ENCODE measurements at regions not wholly inside any gene's neighbourhood (a gene's known extent, or its start where the extent isn't known, plus 50 kb on each side); places are given as distances from the start of the nearest gene placed in this dataset.

- no peak overlapping the region for H3K27ac ChIP-seq (ENCODE audit: low read length, poor library complexity, severe bottlenecking)
- no peak overlapping the region for H3K23ac ChIP-seq (ENCODE audit: low read length in 2 of 2)
- no peak for DNase-seq
- no peaks in the 10 kb centered on the region for H3K79me1 ChIP-seq (replicated peaks; ENCODE audit: low read length, poor library complexity, severe bottlenecking)
- H3K4me2 ChIP-seq (ENCODE audit: low read length, poor library complexity, severe bottlenecking): no peak overlapping the region
- no peak overlapping the region for H2BK120ac ChIP-seq (ENCODE audit: low read depth, low read length)
- 53% methylated on average over 9 of the region's 9 CpGs for WGBS
- no peak overlapping the region for H2BK15ac ChIP-seq (ENCODE audit: low read depth, poor library complexity, severe bottlenecking)
- H2AFZ ChIP-seq (ENCODE audit: low read depth, low read length): no peak overlapping the region
- peaks cover 33% of the 10 kb centered on the region for H3K9me3 ChIP-seq (ENCODE audit: control insufficient read depth, low read length)
- H3K18ac ChIP-seq (ENCODE audit: low read depth in 1 of 2, low read length in 2 of 2): no peak overlapping the region
- no peaks in the 10 kb centered on the region for H3K4me1 ChIP-seq (ENCODE audit: control insufficient read depth, insufficient read depth, low read depth, low read length)
- no peak overlapping the region for H3K14ac ChIP-seq (ENCODE audit: low read length in 2 of 2)
- H3K4ac ChIP-seq (ENCODE audit: low read depth in 1 of 2, low read length in 2 of 2): no peak overlapping the region
- H3K36me3 ChIP-seq (ENCODE audit: control insufficient read depth in 1 of 2, insufficient read depth in 2 of 2, low read depth in 1 of 2, low read length in 2 of 2): no peaks in the 10 kb centered on the region
- no peak overlapping the region for H2BK5ac ChIP-seq (ENCODE audit: low read depth, low read length, poor library complexity, severe bottlenecking)
- H2BK12ac ChIP-seq (ENCODE audit: low read length in 2 of 2): no peak overlapping the region
- no peaks in the 10 kb centered on the region for H3K27me3 ChIP-seq (ENCODE audit: control insufficient read depth in 1 of 2, insufficient read depth in 1 of 2, low read length in 2 of 2)
- H3K9ac ChIP-seq (ENCODE audit: low read length): no peak overlapping the region
- H4K8ac ChIP-seq (ENCODE audit: low read length): no peak overlapping the region
- H2AK5ac ChIP-seq (ENCODE audit: low read length, severe bottlenecking): no peak overlapping the region
- no peak overlapping the region for H4K91ac ChIP-seq (ENCODE audit: low read length)
- H3K4me3 ChIP-seq (ENCODE audit: insufficient read depth in 1 of 2, low read depth in 1 of 2, low read length in 2 of 2): no peak overlapping the region
These were observed 60.8 kb upstream of the SLC35F3 start for GRCh38 chr1:233843525-233844204.

GRCh38 chr1:233844275-233844674 lies 60.2 kb upstream of the SLC35F3 start:
- H4K8ac ChIP-seq (ENCODE audit: low read length): no peak overlapping the region
- H3K14ac ChIP-seq (ENCODE audit: low read length in 2 of 2): no peak overlapping the region
- H3K18ac ChIP-seq (ENCODE audit: low read depth in 1 of 2, low read length in 2 of 2): no peak overlapping the region
- H3K27me3 ChIP-seq (ENCODE audit: control insufficient read depth in 1 of 2, insufficient read depth in 1 of 2, low read length in 2 of 2): no peaks in the 10 kb centered on the region
- no peak overlapping the region for H3K9ac ChIP-seq (ENCODE audit: low read length)
- no peak overlapping the region for H4K91ac ChIP-seq (ENCODE audit: low read length)
- 67% methylated on average over 2 of the region's 2 CpGs for WGBS
- H2AK5ac ChIP-seq (ENCODE audit: low read length, severe bottlenecking): no peak overlapping the region
- no peak overlapping the region for H3K4me3 ChIP-seq (ENCODE audit: insufficient read depth in 1 of 2, low read depth in 1 of 2, low read length in 2 of 2)
- H3K36me3 ChIP-seq (ENCODE audit: control insufficient read depth in 1 of 2, insufficient read depth in 2 of 2, low read depth in 1 of 2, low read length in 2 of 2): no peaks in the 10 kb centered on the region
- H2BK15ac ChIP-seq (ENCODE audit: low read depth, poor library complexity, severe bottlenecking): no peak overlapping the region
- H2BK120ac ChIP-seq (ENCODE audit: low read depth, low read length): no peak overlapping the region
- H2BK5ac ChIP-seq (ENCODE audit: low read depth, low read length, poor library complexity, severe bottlenecking): no peak overlapping the region
- no peak overlapping the region for H3K4me2 ChIP-seq (ENCODE audit: low read length, poor library complexity, severe bottlenecking)
- no peak for DNase-seq
- no peak overlapping the region for H3K4ac ChIP-seq (ENCODE audit: low read depth in 1 of 2, low read length in 2 of 2)
- no peak overlapping the region for H3K27ac ChIP-seq (ENCODE audit: low read length, poor library complexity, severe bottlenecking)
- H3K4me1 ChIP-seq (ENCODE audit: control insufficient read depth, insufficient read depth, low read depth, low read length): no peaks in the 10 kb centered on the region
- H3K9me3 ChIP-seq (ENCODE audit: control insufficient read depth, low read length): peaks cover 39% of the 10 kb centered on the region
- no peaks in the 10 kb centered on the region for H3K79me1 ChIP-seq (replicated peaks; ENCODE audit: low read length, poor library complexity, severe bottlenecking)
- no peak overlapping the region for H3K23ac ChIP-seq (ENCODE audit: low read length in 2 of 2)
- no peak overlapping the region for H2BK12ac ChIP-seq (ENCODE audit: low read length in 2 of 2)
- no peak overlapping the region for H2AFZ ChIP-seq (ENCODE audit: low read depth, low read length)

GRCh38 chr1:233844692-233845091 lies 59.8 kb upstream of the SLC35F3 start:
- Histone ChIP-seq H3K27ac (ENCODE audit: low read length, poor library complexity, severe bottlenecking) (no peak overlapping the region), H3K79me1 (replicated peaks; ENCODE audit: low read length, poor library complexity, severe bottlenecking) (no peaks in the 10 kb centered on the region), H2BK120ac (ENCODE audit: low read depth, low read length) (no peak overlapping the region), H3K36me3 (ENCODE audit: control insufficient read depth in 1 of 2, insufficient read depth in 2 of 2, low read depth in 1 of 2, low read length in 2 of 2) (no peaks in the 10 kb centered on the region), H3K4me3 (ENCODE audit: insufficient read depth in 1 of 2, low read depth in 1 of 2, low read length in 2 of 2) (no peak overlapping the region), H2BK12ac (ENCODE audit: low read length in 2 of 2) (no peak overlapping the region), H3K18ac (ENCODE audit: low read depth in 1 of 2, low read length in 2 of 2) (no peak overlapping the region), H2AFZ (ENCODE audit: low read depth, low read length) (no peak overlapping the region), H3K4ac (ENCODE audit: low read depth in 1 of 2, low read length in 2 of 2) (no peak overlapping the region), H3K4me2 (ENCODE audit: low read length, poor library complexity, severe bottlenecking) (no peak overlapping the region), H3K14ac (ENCODE audit: low read length in 2 of 2) (no peak overlapping the region), H3K23ac (ENCODE audit: low read length in 2 of 2) (no peak overlapping the region), H3K27me3 (ENCODE audit: control insufficient read depth in 1 of 2, insufficient read depth in 1 of 2, low read length in 2 of 2) (no peaks in the 10 kb centered on the region), H2BK5ac (ENCODE audit: low read depth, low read length, poor library complexity, severe bottlenecking) (no peak overlapping the region), H3K9me3 (ENCODE audit: control insufficient read depth, low read length) (peaks cover 40% of the 10 kb centered on the region), H3K4me1 (ENCODE audit: control insufficient read depth, insufficient read depth, low read depth, low read length) (no peaks in the 10 kb centered on the region), H2BK15ac (ENCODE audit: low read depth, poor library complexity, severe bottlenecking) (no peak overlapping the region), H4K91ac (ENCODE audit: low read length) (no peak overlapping the region), H4K8ac (ENCODE audit: low read length) (no peak overlapping the region), H3K9ac (ENCODE audit: low read length) (no peak overlapping the region), H2AK5ac (ENCODE audit: low read length, severe bottlenecking) (no peak overlapping the region)
- no peak for DNase-seq
- WGBS: 28% methylated on average over 2 of the region's 2 CpGs
